NCI-H524 (cell line): ENCODE measurements at regions not wholly inside any gene's neighbourhood (a gene's known extent, or its start where the extent isn't known, plus 50 kb on each side); places are given as distances from the start of the nearest gene placed in this dataset.
A peak's percentile ranks its signal among the peaks of the same experiment; 100 is the strongest.

ENCODE experiments used
- DNase-seq, 2 experiments: peaks; one replicate each; lab custom pipeline; 2025; lab: John Stamatoyannopoulos, UW

GRCh38 chr5:109468737-109469420 is 59.1 kb upstream of the PJA2 start:
- DNase-seq = peak; percentile 66 to 89

GRCh38 chr5:109468288-109468676 is 58.5 kb upstream of the PJA2 start:
- DNase-seq = no peak

GRCh38 chr5:109467058-109467457 is 57.3 kb upstream of the PJA2 start:
- DNase-seq = no peak
